Lower lobe of right lung (tissue), 2 donors: ENCODE measurements at regions not wholly inside any gene's neighbourhood (a gene's known extent, or its start where the extent isn't known, plus 50 kb on each side); places are given as distances from the start of the nearest gene placed in this dataset.

Experiments
- ATAC-seq, 2 donors: fragments of 200-7000 bp; cut with Tn5 transposase; one replicate each; pipeline ENCODE4 v1.9.1; 2020 to 2022; ENCODE audit warnings: mild to moderate bottlenecking in 2 of 2, moderate library complexity in 2 of 2
- DNase-seq: peaks from one replicate; pipeline ENCODE4 v3.0.0-alpha.2; 2020
- H3K27ac ChIP-seq: fragments of 200-600 bp; one replicate; pipeline ENCODE4 v1.8.0; 2022
- H3K27me3 ChIP-seq: fragments of 200-600 bp; one replicate; pipeline ENCODE4 v1.8.0; 2022; ENCODE audit warnings: low read depth
- H3K36me3 ChIP-seq: fragments of 200-600 bp; one replicate; pipeline ENCODE4 v1.8.0; 2022; ENCODE audit warnings: mild to moderate bottlenecking
- H3K4me1 ChIP-seq: fragments of 200-600 bp; one replicate; pipeline ENCODE4 v1.8.0; 2022
- H3K4me3 ChIP-seq: fragments of 200-600 bp; one replicate; pipeline ENCODE4 v1.8.0; 2022; ENCODE audit warnings: mild to moderate bottlenecking
- H3K9me3 ChIP-seq: fragments of 200-600 bp; one replicate; pipeline ENCODE4 v1.8.0; 2022
- CTCF ChIP-seq: fragments of 200-600 bp; IDR thresholded peaks from one replicate; pipeline ENCODE4 v1.8.0; 2022; ENCODE audit warnings: antibody characterized with exemption, mild to moderate bottlenecking
- intact Hi-C: fragments of 100-400 bp; cut with DNase I; formaldehyde crosslinking; loops from one replicate; pipeline ENCODE4 v1.11.0; 2022
- donor health status: DM: no; HTN: yes; CAD: no; lungs with severe emphysema.

GRCh38 chrX:6644411-6644810, 109.5 kb upstream of the VCX3A start:
- Histone ChIP-seq H3K27ac (no peak overlapping the region), H3K9me3 (no peaks in the 10 kb centered on the region), H3K4me3 (no peak overlapping the region), H3K36me3 (no peaks in the 10 kb centered on the region), H3K4me1 (no peaks in the 10 kb centered on the region), H3K27me3 (no peaks in the 10 kb centered on the region)
- TF ChIP-seq CTCF: no peak
- DNase-seq (no peak), ATAC-seq (no peak)
- intact Hi-C loops: no loop called here

- Histone ChIP-seq H3K4me3 (no peak overlapping the region), H3K27me3 (no peaks in the 10 kb centered on the region), H3K9me3 (no peaks in the 10 kb centered on the region), H3K36me3 (no peaks in the 10 kb centered on the region), H3K27ac (no peak overlapping the region), H3K4me1 (no peaks in the 10 kb centered on the region)
- intact Hi-C loops: no loop called here
- no peak for TF ChIP-seq CTCF
- DNase-seq: no peak
- ATAC-seq: no peak
Observed at GRCh38 chrX:6640727-6641126, 105.8 kb upstream of the VCX3A start.

GRCh38 chrX:6614506-6614905, 79.6 kb upstream of the VCX3A start:
- no peak for ATAC-seq
- DNase-seq: no peak
- H3K9me3 ChIP-seq: no peaks in the 10 kb centered on the region
- H3K27ac ChIP-seq: no peak overlapping the region
- no peaks in the 10 kb centered on the region for H3K4me1 ChIP-seq
- TF ChIP-seq CTCF: no peak
- no peaks in the 10 kb centered on the region for H3K36me3 ChIP-seq
- no peaks in the 10 kb centered on the region for H3K27me3 ChIP-seq
- no peak overlapping the region for H3K4me3 ChIP-seq
- intact Hi-C loops: no loop called here

GRCh38 chrX:6599230-6599860, 64.4 kb upstream of the VCX3A start:
- no peaks in the 10 kb centered on the region for H3K9me3 ChIP-seq
- DNase-seq (no peak), ATAC-seq (no peak)
- H3K4me3 ChIP-seq: no peak overlapping the region
- no peaks in the 10 kb centered on the region for H3K27me3 ChIP-seq
- intact Hi-C loops: no loop called here
- H3K4me1 ChIP-seq: no peaks in the 10 kb centered on the region
- H3K36me3 ChIP-seq: no peaks in the 10 kb centered on the region
- no peak for TF ChIP-seq CTCF
- no peak overlapping the region for H3K27ac ChIP-seq
